ENCODE measurements at regions not wholly inside any gene's neighbourhood (a gene's known extent, or its start where the extent isn't known, plus 50 kb on each side); places are given as distances from the start of the nearest gene placed in this dataset.

GRCh38 chr5:116361171-116361967, 213.3 kb downstream of the SEMA6A start:
- DNase-seq = no peak

- no peak for DNase-seq
Observed at GRCh38 chr5:116360008-116360853, 214.4 kb downstream of the SEMA6A start.

- DNase-seq = peak; percentile 66
Observed at GRCh38 chr5:116359592-116359991, 215.0 kb downstream of the SEMA6A start.

GRCh38 chr5:116358911-116359418, 215.7 kb downstream of the SEMA6A start:
- peak; percentile 85 for DNase-seq

- DNase-seq = no peak
Observed at GRCh38 chr5:116358015-116358523, 216.6 kb downstream of the SEMA6A start.

GRCh38 chr5:116355819-116356601, 218.6 kb downstream of the SEMA6A start:
- no peak for DNase-seq

GRCh38 chr5:116354699-116355098, 219.9 kb downstream of the SEMA6A start:
- DNase-seq = no peak

- DNase-seq = no peak
Observed at GRCh38 chr5:116347657-116348056, 227.0 kb downstream of the SEMA6A start.

GRCh38 chr5:116343961-116344360, 230.7 kb downstream of the SEMA6A start:
- peak; percentile 73 for DNase-seq

Measured in MV-4-11 (cell line).